ENCODE measurements at regions not wholly inside any gene's neighbourhood (a gene's known extent, or its start where the extent isn't known, plus 50 kb on each side); places are given as distances from the start of the nearest gene placed in this dataset.

GRCh38 chr13:97069050-97069815, 75.0 kb upstream of the OXGR1 start (continued):
- no peak for TF ChIP-seq GLI4 (CRISPR knock-in tag; IDR thresholded peaks at IDR 0.05; ENCODE audit: borderline replicate concordance)

DNA sequence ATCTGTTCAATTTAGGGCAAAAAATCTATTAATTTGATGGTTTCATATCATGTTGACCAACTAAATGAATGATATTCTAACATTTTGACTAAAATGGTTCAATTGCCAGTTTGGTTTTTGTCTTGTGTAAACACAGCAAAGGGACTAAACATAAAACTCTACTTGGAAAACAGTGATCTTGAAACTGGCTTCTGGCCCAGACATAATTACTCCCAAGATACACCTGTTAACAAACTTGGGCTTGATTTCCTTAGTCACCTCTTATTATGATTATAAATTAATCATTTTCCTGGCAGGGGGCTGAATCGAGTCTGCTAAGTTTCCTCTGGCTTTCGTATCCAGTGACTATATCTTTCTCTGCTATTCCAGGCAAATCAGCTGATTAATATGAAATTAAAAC, 78.0 kb upstream of the OXGR1 start:
- no peaks in the 10 kb centered on the region for H3K4me1 ChIP-seq (ENCODE audit: insufficient read depth, low read length)
- in situ Hi-C loops (cut with HindIII; ENCODE audit: extremely low pct_ligation_motif_present, low pct_unique_long_range_greater_than_20kb) (no loop called here), intact Hi-C loops (cut with micrococcal nuclease; ENCODE audit: unreplicated experiment) (no loop called here)
- no peak overlapping the region for H3K4me2 ChIP-seq (ENCODE audit: low read depth, low read length)
- no peaks in the 10 kb centered on the region for H3K79me2 ChIP-seq (ENCODE audit: insufficient read depth, low read length)
- no peak for ATAC-seq
- DNase-seq (ENCODE audit: low spot score): no peak
- ChIA-PET POLR2A (no interaction called here), CTCF (ENCODE audit: low intra/inter-chr PET ratio, low total read pairs) (no interaction called here)
- H3K27me3 ChIP-seq (ENCODE audit: control insufficient read depth in 1 of 2, insufficient read depth in 2 of 2, low read length in 2 of 2): peaks cover 0 to 18% of the 10 kb centered on the region in 2 experiments; a peak in 1 of 5 replicates
- no peaks in the 10 kb centered on the region for H4K20me1 ChIP-seq (ENCODE audit: insufficient read depth, low read length)
- H3K36me3 ChIP-seq (replicated peaks in 1 of 2; ENCODE audit: control insufficient read depth in 1 of 2, insufficient read depth in 2 of 2, low read length in 2 of 2): no peaks in the 10 kb centered on the region
- TF ChIP-seq EZH2 (conservative IDR thresholded peaks at IDR 0.05; ENCODE audit: low read depth, low read length) (no peak), ZNF576 (CRISPR knock-in tag; IDR thresholded peaks at IDR 0.05) (no peak), FLYWCH1 (CRISPR knock-in tag; IDR thresholded peaks at IDR 0.05) (no peak), BRD4 (CRISPR knock-in tag; IDR thresholded peaks at IDR 0.05) (no peak), ZNF572 (CRISPR knock-in tag; IDR thresholded peaks at IDR 0.05) (no peak), MEF2D (CRISPR knock-in tag; IDR thresholded peaks at IDR 0.05) (no peak), KMT2A (CRISPR knock-in tag; IDR thresholded peaks at IDR 0.05) (no peak), ZNF333 (CRISPR knock-in tag; IDR thresholded peaks at IDR 0.05; ENCODE audit: borderline replicate concordance) (no peak), ZBTB1 (CRISPR knock-in tag; IDR thresholded peaks at IDR 0.05; ENCODE audit: borderline replicate concordance) (no peak), GABPA (IDR thresholded peaks at IDR 0.05; ENCODE audit: low read depth, low read length) (no peak), GABPA (CRISPR knock-in tag; IDR thresholded peaks at IDR 0.05; ENCODE audit: low read depth) (no peak), ZNF382 (CRISPR knock-in tag; IDR thresholded peaks at IDR 0.05; ENCODE audit: borderline replicate concordance) (no peak)
- TF ChIP-seq, protein P1, sequence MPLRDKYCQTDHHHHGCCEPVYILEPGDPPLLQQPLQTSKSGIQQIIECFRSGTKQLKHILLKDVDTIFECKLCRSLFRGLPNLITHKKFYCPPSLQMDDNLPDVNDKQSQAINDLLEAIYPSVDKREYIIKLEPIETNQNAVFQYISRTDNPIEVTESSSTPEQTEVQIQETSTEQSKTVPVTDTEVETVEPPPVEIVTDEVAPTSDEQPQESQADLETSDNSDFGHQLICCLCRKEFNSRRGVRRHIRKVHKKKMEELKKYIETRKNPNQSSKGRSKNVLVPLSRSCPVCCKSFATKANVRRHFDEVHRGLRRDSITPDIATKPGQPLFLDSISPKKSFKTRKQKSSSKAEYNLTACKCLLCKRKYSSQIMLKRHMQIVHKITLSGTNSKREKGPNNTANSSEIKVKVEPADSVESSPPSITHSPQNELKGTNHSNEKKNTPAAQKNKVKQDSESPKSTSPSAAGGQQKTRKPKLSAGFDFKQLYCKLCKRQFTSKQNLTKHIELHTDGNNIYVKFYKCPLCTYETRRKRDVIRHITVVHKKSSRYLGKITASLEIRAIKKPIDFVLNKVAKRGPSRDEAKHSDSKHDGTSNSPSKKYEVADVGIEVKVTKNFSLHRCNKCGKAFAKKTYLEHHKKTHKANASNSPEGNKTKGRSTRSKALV (CRISPR knock-in tag; IDR thresholded peaks at IDR 0.05): no peak
- H3K4me3 ChIP-seq (replicated peaks in 1 of 3; ENCODE audit: insufficient read depth in 1 of 3, low read depth in 2 of 3, low read length in 3 of 3): no peak overlapping the region
- 3% methylated on average over 2 of the region's 2 CpGs for WGBS (ENCODE audit: low lambda C conversion rate)
- no TSS peak for BruUV-seq (replicated peaks)
- no peak overlapping the region for H3K9ac ChIP-seq (ENCODE audit: insufficient read depth, low read depth, low read length)
- no peak for FAIRE-seq
- H3K9me3 ChIP-seq (ENCODE audit: low read length): peaks cover 12% of the 10 kb centered on the region
- H3K27ac ChIP-seq (ENCODE audit: extremely low read length, insufficient read depth, low read length): no peak overlapping the region
- H2AFZ ChIP-seq (ENCODE audit: low read length): no peak overlapping the region
